GM23338 (cell line): ENCODE measurements at regions not wholly inside any gene's neighbourhood (a gene's known extent, or its start where the extent isn't known, plus 50 kb on each side); places are given as distances from the start of the nearest gene placed in this dataset.

Experiments
- ATAC-seq: fragments of 200-7000 bp; cut with Tn5 transposase; 3 replicates; pipeline ENCODE4 v1.9.1; 2020
- DNase-seq: peaks from one replicate; pipeline ENCODE4 v3.0.0-alpha.2; 2015; ENCODE audit warnings: low spot score
- H2AFZ ChIP-seq: fragments of 200-600 bp; sonication (generic); 2 replicates; pipeline ENCODE4 v1.8.0; 2016; ENCODE audit warnings: antibody characterized with exemption, mild to moderate bottlenecking, moderate library complexity
- H3F3A ChIP-seq: fragments of 200-600 bp; sonication (generic); replicated peaks from 2 replicates; pipeline ENCODE4 v1.8.0; 2017; ENCODE audit warnings: antibody characterized with exemption, mixed run types, low read depth
- H3K27ac ChIP-seq: fragments of 200-600 bp; sonication (generic); 2 replicates; pipeline ENCODE4 v1.6.1; 2016; ENCODE audit warnings: low read depth
- H3K27me3 ChIP-seq: fragments of 200-600 bp; sonication (generic); 2 replicates; pipeline ENCODE4 v1.8.0; 2016; ENCODE audit warnings: mild to moderate bottlenecking, mixed run types, moderate library complexity; ENCODE audit not compliant: insufficient read depth
- H3K36me3 ChIP-seq: fragments of 200-600 bp; sonication (generic); 2 replicates; pipeline ENCODE4 v1.8.0; 2016; ENCODE audit warnings: mild to moderate bottlenecking; ENCODE audit not compliant: insufficient read depth
- H3K4me1 ChIP-seq: fragments of 200-600 bp; sonication (generic); 2 replicates; pipeline ENCODE4 v1.8.0; 2016; ENCODE audit warnings: mild to moderate bottlenecking, moderate library complexity; ENCODE audit not compliant: insufficient read depth
- H3K4me2 ChIP-seq: fragments of 200-600 bp; sonication (generic); 2 replicates; pipeline ENCODE4 v1.7.1; 2017; ENCODE audit warnings: mixed run types
- H3K4me3 ChIP-seq: fragments of 200-600 bp; sonication (generic); 2 replicates; pipeline ENCODE4 v1.6.1; 2016; ENCODE audit warnings: mixed run types
- H3K79me2 ChIP-seq: fragments of 200-600 bp; sonication (generic); replicated peaks from 2 replicates; pipeline ENCODE4 v1.8.0; 2017; ENCODE audit warnings: mild to moderate bottlenecking; ENCODE audit not compliant: insufficient read depth
- H3K9me2 ChIP-seq: fragments of 200-600 bp; sonication (generic); 2 replicates; pipeline ENCODE4 v1.8.0; 2017; ENCODE audit not compliant: insufficient read depth
- H4K20me1 ChIP-seq: fragments of 200-600 bp; sonication (generic); replicated peaks from 2 replicates; pipeline ENCODE4 v1.8.0; 2017; ENCODE audit warnings: mild to moderate bottlenecking; ENCODE audit not compliant: insufficient read depth
- H3K27ac Mint-ChIP-seq: 2 replicates; pipeline ENCODE4 v1.8.0; 2020; ENCODE audit warnings: inconsistent platforms, mild to moderate bottlenecking, moderate library complexity, mixed read lengths
- H3K27me3 Mint-ChIP-seq: 3 replicates; pipeline ENCODE4 v1.8.0; 2022; ENCODE audit warnings: low read depth, mild to moderate bottlenecking, moderate library complexity, mixed read lengths, inconsistent platforms; ENCODE audit not compliant: insufficient read depth, poor library complexity
- H3K36me3 Mint-ChIP-seq: 3 replicates; pipeline ENCODE4 v1.8.0; 2021; ENCODE audit warnings: low read depth, mild to moderate bottlenecking, inconsistent platforms, moderate library complexity, mixed read lengths
- H3K4me1 Mint-ChIP-seq: 3 replicates; pipeline ENCODE4 v1.8.0; 2020; ENCODE audit warnings: mild to moderate bottlenecking, inconsistent platforms, mixed read lengths
- H3K4me3 Mint-ChIP-seq: 3 replicates; pipeline ENCODE4 v1.8.0; 2021; ENCODE audit warnings: moderate library complexity, mild to moderate bottlenecking, inconsistent platforms, mixed read lengths
- H3K9me3 Mint-ChIP-seq: 3 replicates; pipeline ENCODE4 v1.8.0; 2020; ENCODE audit warnings: moderate library complexity, mild to moderate bottlenecking, inconsistent platforms, mixed read lengths
- CREB1 ChIP-seq: fragments of 250-450 bp; sonication (Bioruptor Pico); IDR thresholded peaks from 2 replicates; pipeline ENCODE4 v1.5.0; 2020; ENCODE audit warnings: low read depth, mild to moderate bottlenecking, moderate library complexity
- CTCF ChIP-seq, 2 experiments: fragments of 200-600 bp in 1 of 2; sonication (generic) in 1 of 2; conservative IDR thresholded peaks; 2 replicates each; pipeline versions ENCODE4 v1.5.1 to v1.6.1; 2016 to 2017; ENCODE audit warnings: antibody characterized with exemption in 2 of 2, low read depth in 2 of 2, mild to moderate bottlenecking in 2 of 2, moderate library complexity in 1 of 2
- EZH2 ChIP-seq: fragments of 200-600 bp; sonication (generic); IDR thresholded peaks from one replicate; pipeline ENCODE4 v1.8.0; 2017; ENCODE audit warnings: antibody characterized with exemption, mild to moderate bottlenecking, low read depth; ENCODE audit not compliant: unreplicated experiment
- EZH2phosphoT487 ChIP-seq: fragments of 200-600 bp; sonication (generic); IDR thresholded peaks from one replicate; pipeline ENCODE4 v1.8.1; 2018; ENCODE audit warnings: antibody characterized with exemption; ENCODE audit not compliant: unreplicated experiment
- JUNB ChIP-seq: IDR thresholded peaks from one replicate; pipeline ENCODE4 v1.6.1; 2016; ENCODE audit warnings: antibody characterized with exemption; ENCODE audit not compliant: unreplicated experiment
- NANOG ChIP-seq: IDR thresholded peaks from 2 replicates; pipeline ENCODE4 v1.6.1; 2016; ENCODE audit warnings: antibody characterized with exemption, borderline replicate concordance
- POLR2AphosphoS5 ChIP-seq: IDR thresholded peaks from 2 replicates; pipeline ENCODE4 v1.6.1; 2016; ENCODE audit warnings: antibody characterized with exemption, low read depth
- REST ChIP-seq: IDR thresholded peaks from one replicate; pipeline ENCODE4 v1.6.1; 2018; ENCODE audit warnings: antibody characterized with exemption; ENCODE audit not compliant: unreplicated experiment
- STAT1 ChIP-seq: IDR thresholded peaks from one replicate; pipeline ENCODE4 v1.6.1; 2016; ENCODE audit warnings: antibody characterized with exemption; ENCODE audit not compliant: unreplicated experiment
- ZNF114 ChIP-seq: fragments of 250-450 bp; sonication (Bioruptor Pico); IDR thresholded peaks from 2 replicates; pipeline ENCODE4 v1.5.0; 2020; ENCODE audit warnings: mild to moderate bottlenecking, moderate library complexity
- ZNF331 ChIP-seq: fragments of 250-450 bp; sonication (Bioruptor Pico); IDR thresholded peaks from 2 replicates; pipeline ENCODE4 v1.5.0; 2020; ENCODE audit warnings: low read depth, mild to moderate bottlenecking, moderate library complexity
- ZNF462 ChIP-seq: fragments of 250-450 bp; sonication (Bioruptor Pico); IDR thresholded peaks from 2 replicates; pipeline ENCODE4 v1.5.0; 2020; ENCODE audit warnings: mild to moderate bottlenecking, moderate library complexity
- TF ChIP-seq, protein P1 (sequence below): IDR thresholded peaks from 2 replicates; pipeline ENCODE4 v1.6.1; 2016; ENCODE audit warnings: antibody characterized with exemption

DNA sequence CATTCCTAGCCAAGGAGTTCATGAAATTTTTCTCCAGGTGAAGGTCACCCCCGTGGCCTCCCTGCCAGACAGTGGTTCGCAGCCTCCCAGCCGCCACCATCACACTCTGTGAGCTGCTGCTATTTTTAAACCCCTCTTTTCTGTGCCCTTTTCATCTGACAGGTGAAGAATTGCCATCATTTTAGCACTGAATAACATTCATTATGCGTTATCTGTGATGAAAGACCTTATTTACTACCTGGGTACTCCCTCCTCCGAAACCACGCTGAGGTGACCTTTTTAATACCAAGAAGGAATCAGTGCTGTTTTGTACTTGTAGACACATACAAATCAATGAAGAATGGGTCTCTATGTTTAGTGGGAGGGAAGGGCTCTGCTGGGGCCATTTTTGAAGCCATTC, 148.9 kb upstream of the GPR12 start:
- H4K20me1 ChIP-seq: no peaks in the 10 kb centered on the region
- H3K4me2 ChIP-seq: no peak overlapping the region
- H3K36me3 ChIP-seq: no peaks in the 10 kb centered on the region
- no peaks in the 10 kb centered on the region for H3K4me1 ChIP-seq
- no peaks in the 10 kb centered on the region for H3K9me2 ChIP-seq
- DNase-seq (no peak), ATAC-seq (no peak)
- H3K27me3 Mint-ChIP-seq: peaks cover 3% of the 10 kb centered on the region
- TF ChIP-seq JUNB (no peak), STAT1 (no peak), EZH2phosphoT487 (no peak), REST (no peak), CTCF (conservative IDR thresholded peaks at IDR 0.05; ENCODE audit: low read depth in 2 of 2) (no peak), ZNF331 (CRISPR knock-in tag) (no peak), ZNF114 (CRISPR knock-in tag) (no peak), EZH2 (no peak), CREB1 (CRISPR knock-in tag) (no peak), ZNF462 (CRISPR knock-in tag) (no peak), NANOG (no peak), POLR2AphosphoS5 (no peak)
- TF ChIP-seq, protein P1, sequence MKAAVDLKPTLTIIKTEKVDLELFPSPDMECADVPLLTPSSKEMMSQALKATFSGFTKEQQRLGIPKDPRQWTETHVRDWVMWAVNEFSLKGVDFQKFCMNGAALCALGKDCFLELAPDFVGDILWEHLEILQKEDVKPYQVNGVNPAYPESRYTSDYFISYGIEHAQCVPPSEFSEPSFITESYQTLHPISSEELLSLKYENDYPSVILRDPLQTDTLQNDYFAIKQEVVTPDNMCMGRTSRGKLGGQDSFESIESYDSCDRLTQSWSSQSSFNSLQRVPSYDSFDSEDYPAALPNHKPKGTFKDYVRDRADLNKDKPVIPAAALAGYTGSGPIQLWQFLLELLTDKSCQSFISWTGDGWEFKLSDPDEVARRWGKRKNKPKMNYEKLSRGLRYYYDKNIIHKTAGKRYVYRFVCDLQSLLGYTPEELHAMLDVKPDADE: no peak
- H3K36me3 Mint-ChIP-seq: no peaks in the 10 kb centered on the region
- H3K79me2 ChIP-seq: no peaks in the 10 kb centered on the region
- H3F3A ChIP-seq: no peaks in the 10 kb centered on the region
- no peak overlapping the region for H3K27ac ChIP-seq
- no peak overlapping the region for H3K4me3 Mint-ChIP-seq
- no peak overlapping the region for H2AFZ ChIP-seq
- H3K9me3 Mint-ChIP-seq: no peaks in the 10 kb centered on the region
- H3K27ac Mint-ChIP-seq: no peak overlapping the region
- no peaks in the 10 kb centered on the region for H3K27me3 ChIP-seq
- H3K4me3 ChIP-seq: no peak overlapping the region
- H3K4me1 Mint-ChIP-seq: no peaks in the 10 kb centered on the region
